Body of pancreas (tissue), 4 donors: ENCODE measurements at regions not wholly inside any gene's neighbourhood (a gene's known extent, or its start where the extent isn't known, plus 50 kb on each side); places are given as distances from the start of the nearest gene placed in this dataset.

Experiments used
- POLR2A ChIP-seq, 3 donors: fragments of 450-650 bp; IDR thresholded peaks; one replicate each; pipeline ENCODE4 v1.6.1; 2016; ENCODE audit warnings: antibody characterized with exemption in 3 of 3, mild to moderate bottlenecking in 2 of 3
- TF ChIP-seq, protein P1 (sequence below), 7 experiments: fragments of 450-650 bp in 4 of 7; fragments of 200-600 bp in 3 of 7; sonication (generic) in 3 of 7; IDR thresholded peaks; one replicate each; pipeline ENCODE4 v1.5.1; 2016 to 2019; ENCODE audit warnings: antibody characterized with exemption in 7 of 7

DNA sequence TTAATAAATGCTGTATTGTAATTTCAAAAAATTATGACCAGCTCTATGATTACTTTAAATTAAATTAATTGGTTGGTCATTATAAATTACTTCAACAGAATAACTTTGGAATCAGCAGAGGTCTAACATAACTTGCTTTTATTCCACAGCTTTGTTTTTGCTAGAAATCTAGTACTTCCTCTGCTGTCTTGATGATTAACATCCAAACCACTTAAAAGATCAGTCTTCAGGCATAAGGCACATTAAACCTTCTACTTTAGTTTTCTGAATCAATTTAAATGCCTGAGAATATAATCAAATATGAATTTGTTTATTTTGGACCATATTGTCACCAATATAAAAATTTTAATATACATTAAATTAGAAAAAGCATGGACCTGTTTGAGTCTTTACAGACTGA is 465.3 kb downstream of the ARL4A start:
- TF ChIP-seq, protein P1, sequence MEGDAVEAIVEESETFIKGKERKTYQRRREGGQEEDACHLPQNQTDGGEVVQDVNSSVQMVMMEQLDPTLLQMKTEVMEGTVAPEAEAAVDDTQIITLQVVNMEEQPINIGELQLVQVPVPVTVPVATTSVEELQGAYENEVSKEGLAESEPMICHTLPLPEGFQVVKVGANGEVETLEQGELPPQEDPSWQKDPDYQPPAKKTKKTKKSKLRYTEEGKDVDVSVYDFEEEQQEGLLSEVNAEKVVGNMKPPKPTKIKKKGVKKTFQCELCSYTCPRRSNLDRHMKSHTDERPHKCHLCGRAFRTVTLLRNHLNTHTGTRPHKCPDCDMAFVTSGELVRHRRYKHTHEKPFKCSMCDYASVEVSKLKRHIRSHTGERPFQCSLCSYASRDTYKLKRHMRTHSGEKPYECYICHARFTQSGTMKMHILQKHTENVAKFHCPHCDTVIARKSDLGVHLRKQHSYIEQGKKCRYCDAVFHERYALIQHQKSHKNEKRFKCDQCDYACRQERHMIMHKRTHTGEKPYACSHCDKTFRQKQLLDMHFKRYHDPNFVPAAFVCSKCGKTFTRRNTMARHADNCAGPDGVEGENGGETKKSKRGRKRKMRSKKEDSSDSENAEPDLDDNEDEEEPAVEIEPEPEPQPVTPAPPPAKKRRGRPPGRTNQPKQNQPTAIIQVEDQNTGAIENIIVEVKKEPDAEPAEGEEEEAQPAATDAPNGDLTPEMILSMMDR (IDR thresholded peaks at IDR 0.05), result no peak
- TF ChIP-seq POLR2A (IDR thresholded peaks at IDR 0.05), result no peak
